NCI-H1436 (cell line): ENCODE measurements at regions not wholly inside any gene's neighbourhood (a gene's known extent, or its start where the extent isn't known, plus 50 kb on each side); places are given as distances from the start of the nearest gene placed in this dataset.
A peak's percentile ranks its signal among the peaks of the same experiment; 100 is the strongest.

ENCODE experiments used
- DNase-seq: peaks from one replicate; lab custom pipeline; 2025; lab: John Stamatoyannopoulos, UW

DNA sequence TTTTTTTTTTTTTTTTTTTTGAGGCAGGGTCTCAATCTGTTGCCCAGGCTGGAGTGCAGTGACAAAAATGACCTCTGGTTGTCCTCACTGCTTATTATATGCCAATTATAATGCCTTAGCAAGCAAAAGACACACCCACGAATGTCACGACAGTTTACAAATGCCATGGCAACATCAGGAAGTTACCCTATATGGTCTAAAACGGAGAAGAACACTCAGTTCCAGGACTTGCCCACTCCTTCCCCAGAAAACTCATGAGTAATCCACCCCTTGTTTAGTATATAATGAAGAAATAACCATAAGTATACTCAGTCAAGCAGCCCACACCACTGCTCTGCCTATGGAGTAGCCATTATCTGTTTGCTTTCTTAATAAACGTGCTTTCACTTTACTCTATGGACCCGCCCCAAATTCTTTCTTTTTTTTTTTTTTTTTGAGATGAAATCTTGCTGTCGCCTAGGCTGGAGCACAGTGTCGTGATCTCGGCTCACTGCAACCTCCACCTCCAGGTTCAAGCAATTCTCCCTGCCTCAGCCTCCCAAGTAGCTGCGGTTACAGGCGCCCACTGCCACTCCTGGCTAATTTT lies 106.2 kb downstream of the SMIM20 start:
- DNase-seq = no peak

DNA sequence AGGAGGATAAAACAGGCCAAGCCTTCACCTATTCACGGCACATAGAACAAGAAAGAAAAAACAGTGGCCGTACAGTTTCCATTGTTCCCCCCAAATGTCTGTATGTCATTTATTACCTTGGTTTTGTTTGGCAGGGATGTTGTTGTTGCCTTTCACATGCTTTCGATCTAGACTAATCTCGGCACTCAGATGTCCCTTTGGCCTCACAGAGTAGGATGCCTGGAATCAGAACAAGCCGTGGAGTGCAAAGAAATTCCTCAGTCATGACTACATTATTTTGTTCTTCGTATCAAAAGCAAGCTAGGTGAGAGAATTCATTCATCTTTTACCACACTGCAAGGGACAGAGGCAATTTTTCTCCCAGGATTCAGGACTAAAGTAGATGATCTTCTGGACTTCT lies 106.9 kb downstream of the SMIM20 start:
- no peak for DNase-seq

DNA sequence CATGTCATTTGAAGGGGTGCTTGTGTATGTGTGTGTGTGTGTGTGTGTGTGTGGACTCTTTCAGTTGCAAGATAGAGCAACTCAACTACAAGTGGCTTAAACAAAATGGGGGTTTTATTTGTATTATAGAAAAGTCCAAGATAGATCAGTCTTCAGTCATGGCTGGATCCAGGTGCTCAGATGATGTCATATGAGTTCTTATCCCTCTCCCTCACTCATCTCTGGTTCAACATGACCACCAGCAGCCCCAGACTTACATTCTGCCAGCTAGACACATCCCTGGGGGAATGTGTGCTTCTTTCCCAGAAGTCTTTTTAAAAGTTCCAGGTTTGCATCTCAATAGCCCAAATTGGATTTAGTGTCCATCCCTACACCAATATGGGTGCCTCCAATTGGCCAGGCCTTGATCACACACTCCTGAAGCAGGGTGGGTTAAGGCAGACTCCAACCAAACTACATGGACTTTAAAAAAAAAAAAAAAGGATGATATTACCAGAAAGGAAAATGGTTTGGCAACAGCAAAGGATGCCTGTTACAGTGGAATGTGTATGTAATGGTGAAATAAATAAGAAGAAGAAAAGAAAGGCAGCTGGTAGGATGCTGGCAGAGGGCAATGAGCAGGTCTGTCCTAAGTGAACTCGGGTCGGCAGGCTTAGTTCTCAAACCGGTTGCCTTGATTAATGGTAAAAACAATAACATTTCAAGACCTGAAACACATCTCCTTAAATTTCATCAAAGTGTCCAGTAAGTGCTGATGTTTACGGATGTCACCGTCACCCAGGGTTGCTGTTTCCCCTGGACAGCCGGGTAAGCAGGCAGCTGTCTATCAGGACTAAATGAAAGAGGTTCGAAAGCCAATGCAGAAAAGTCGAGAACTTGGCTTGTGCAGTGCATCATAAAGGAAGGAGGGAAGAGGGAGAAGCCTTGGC lies 107.7 kb downstream of the SMIM20 start:
- DNase-seq = no peak

DNA sequence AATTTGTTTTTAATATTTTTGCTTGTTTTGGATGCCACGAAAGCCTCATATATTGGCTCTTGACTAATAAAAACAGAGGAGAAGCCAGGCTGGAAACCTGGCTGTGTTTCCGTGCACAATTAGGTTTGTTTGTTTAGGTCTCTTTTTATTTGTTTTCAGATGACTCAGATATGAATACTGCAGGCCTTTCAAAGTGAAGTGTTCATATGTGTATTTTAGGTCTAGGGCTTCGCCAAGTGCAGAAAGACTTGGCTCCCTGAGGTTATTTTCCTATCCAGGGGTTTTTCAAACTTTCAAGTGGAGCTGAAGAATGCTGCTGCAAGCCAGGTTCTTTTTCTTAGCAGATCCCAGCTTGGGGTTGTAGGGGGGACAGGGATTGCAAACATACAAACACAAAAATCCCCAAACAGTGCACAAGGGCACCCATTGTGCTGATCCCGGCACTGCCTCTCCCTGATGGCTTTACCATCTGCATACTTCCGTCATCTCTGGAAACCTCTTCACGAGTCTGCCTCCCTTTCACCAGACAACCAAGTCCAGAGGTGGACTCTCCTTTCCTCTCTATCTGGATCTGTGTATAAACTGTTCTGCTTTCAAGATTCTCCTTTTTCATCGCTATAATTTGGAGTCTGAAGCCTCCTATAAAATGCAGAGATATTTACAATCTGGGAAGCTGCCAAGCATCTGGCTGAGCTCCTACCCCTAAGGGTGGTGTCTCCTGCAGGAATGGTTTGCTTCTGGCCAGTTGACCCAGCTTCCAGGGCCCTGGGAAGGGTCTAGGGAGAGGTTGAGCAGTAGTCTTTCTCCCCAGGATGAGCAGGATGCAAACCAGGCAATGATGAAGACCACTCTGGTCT lies 108.6 kb downstream of the SMIM20 start:
- peak; percentile 24 for DNase-seq

DNA sequence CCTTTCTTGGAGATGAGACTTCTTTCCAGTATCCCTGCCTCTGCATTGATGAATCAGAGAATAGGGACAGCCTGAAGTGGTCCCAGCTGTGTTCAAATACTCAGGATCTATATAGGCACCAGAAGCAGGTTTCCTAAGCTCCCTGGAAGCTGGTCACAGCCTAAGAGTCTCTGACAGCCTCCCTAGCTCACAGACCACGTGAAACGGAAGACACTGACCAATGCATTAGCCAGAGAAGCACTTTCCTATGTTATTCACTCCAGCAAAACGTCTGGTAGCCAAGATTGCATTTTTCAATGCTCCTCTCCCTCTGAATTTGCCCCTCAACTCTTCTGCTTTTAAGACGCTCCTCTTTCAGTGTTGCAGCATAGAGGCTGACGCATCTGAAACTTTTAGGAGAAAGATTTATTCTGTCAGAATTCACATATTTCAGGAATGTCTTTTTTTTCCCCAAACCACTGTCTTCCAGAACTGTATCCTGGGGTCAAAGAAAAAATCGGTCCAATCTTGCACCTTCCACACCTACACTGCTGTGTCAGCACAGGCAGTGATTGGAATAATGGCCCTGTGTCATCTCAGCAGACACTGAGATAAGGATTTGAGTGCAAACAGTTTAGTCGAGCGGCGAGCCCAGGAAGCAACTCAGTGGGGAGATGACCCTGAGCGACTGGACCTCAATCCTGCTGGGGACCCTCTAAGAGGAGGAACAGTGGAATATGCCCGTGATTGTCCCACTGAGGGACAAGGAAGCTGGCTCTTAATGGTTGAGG lies 109.4 kb downstream of the SMIM20 start:
- no peak for DNase-seq

DNA sequence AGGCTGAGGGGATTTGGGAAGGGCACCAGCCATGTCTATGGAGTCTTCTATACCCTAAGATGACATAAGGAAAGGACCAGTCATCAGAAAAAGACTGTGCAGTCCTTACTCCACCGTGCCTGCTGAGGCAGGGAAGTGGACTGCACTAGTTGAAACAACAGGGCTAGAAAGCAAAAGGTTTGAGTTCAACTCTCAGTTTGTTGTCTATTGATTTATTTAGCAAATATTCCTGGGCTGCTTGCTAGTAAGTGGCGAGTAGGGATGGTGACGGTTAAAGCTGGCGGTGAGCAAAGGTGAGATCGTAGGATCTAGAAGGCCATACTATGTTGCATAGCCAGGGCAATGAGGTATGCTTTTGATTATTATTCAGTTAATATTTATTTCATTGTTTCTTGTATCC lies 110.1 kb downstream of the SMIM20 start:
- DNase-seq = no peak

DNA sequence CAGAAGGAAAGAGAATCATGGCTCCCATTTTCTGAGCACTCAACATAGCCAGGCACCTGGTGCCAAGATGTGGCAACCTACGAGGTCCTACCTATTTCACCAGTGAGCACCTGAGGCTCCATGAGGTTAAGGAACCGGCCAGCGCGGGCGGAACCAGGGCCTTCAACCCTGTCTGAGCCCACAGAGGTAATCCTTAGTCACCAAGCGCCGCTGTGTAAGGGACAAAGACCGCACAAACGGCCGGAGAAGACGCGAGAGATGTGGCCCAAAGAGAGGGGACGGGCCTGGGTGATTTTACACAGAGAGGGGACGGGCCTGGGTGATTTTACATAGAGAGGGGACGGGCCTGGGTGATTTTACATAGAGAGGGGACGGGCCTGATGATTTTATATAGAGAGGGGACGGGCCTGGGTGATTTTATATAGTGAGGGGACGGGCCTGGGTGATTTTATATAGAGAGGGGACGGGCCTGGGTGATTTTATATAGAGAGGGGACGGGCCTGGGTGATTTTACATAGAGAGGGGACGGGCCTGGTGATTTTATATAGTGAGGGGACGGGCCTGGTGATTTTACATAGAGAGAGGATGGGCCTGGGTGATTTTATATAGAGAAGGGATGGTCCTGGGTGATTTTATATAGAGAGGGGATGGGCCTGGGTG lies 114.2 kb downstream of the SMIM20 start:
- no peak for DNase-seq

DNA sequence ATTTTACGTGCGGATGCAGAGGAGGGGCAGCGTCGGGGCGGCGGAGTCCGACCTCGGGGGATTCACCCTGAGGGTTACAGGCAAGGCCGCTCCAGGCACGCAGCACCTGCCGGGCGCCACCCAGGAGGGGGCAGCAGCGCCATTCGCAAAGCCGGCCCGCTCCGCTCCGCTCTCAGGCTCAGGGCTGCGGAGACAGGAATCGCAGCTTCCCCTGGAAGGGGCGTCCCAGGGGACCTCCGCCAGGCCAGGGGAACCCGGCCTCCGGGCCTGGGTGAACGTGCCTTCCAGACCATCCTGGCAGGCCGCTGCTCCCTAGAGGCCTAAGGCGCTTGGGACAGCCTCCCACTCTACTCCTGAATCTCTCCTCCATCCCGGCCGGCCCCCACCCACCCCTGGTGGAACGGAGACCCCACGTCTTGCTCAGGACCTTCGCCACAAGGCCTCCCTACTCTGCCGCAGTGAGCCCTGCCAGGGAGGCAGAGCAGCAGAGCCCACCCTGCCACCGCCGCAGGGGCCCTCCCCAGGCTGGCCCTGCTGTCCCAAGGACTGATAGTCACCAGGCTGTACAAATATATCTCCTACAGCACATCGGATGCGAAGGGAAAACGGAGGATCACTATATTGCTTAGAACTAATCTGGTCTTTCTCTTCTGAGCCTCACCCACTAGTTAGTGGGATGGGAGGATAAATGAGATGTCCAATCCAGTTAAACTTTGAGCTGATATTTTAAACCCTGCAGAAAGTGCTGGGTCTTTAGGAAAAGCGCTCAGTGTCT lies 115.0 kb downstream of the SMIM20 start:
- peak; percentile 86 for DNase-seq

DNA sequence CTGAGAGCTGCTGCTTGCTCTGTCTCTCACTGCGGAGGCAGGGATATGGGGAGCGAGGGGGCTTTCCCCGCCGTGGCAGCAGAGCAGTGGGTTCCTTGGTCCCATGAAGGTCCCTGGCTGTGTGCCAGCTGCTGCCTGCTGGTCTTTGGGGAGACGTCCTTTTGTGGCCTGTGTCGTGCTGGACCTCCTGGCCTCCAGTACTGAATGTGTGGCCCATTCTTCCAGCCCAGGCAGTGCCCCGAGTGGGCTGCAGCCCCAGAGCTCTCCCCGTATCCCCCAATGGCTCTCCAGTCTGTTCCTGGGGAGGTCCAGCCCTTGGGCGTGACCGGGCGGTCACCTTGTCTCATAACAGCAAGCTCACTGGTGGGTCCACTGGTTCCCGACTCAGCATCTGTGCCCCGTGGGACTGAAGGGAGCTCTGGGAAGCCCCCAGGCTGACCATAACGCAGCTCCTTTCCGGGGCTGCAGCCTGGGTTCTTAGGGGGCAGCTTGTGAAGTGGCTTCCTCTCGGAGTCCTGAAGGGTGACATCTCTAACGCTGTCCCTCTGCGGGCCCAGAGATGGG lies 115.6 kb downstream of the SMIM20 start:
- no peak for DNase-seq

DNA sequence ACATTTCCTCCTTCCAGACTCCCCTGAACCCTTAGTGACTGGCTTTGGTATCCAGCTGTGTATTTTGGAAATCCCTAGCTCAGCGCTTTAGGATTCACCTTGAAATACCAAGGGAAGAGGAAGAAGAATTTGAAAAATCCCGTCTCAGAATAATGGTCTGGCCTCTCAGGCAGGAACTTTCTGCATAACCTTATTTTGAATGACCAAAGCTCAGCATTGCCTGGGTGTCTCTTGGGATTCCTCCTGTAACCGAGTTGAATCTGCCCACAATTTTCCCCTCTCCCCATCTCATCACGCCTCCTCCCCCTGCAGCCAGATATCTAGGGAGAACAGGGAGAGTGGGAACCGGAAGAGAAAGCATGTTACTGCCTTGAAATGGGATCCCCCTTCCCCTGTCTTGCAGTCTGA lies 116.2 kb downstream of the SMIM20 start:
- DNase-seq = no peak

DNA sequence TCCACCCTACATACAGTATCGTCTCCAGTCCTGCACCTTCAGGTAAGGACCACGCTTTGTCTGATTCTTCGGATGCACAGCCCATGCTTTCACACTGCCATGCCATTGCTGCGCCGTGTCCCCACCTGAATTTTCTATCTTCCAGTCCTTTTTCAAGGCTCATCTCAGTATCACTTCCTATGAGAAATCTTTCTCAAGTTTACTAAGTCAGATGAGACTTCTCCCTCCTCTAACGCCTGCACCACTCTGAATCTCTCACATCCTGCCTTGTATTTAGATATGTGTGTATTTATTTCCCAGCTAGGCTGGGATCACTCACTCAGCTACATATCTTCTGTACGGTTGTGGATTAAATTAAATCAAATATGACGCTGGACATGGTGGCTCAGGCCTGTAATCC lies 116.8 kb downstream of the SMIM20 start:
- DNase-seq = no peak

DNA sequence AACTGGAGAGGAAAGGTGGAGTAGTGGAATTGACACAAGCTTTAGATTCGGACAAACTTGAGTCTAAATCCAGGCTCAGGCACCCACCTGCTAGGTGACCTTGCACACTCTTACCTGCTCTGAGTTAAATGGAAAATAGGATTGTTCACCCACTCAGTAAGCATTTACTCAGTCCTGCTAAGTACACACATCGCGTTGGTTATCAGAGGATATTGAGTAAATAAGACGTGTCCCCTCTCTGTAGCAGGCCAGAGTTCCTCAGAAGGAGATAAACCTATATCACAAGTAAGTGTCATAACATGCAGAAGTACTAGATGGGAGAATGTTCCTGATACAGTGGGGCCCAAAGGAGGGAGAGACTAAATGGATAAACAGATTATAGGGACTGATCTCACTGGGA lies 117.7 kb downstream of the SMIM20 start:
- DNase-seq = no peak

DNA sequence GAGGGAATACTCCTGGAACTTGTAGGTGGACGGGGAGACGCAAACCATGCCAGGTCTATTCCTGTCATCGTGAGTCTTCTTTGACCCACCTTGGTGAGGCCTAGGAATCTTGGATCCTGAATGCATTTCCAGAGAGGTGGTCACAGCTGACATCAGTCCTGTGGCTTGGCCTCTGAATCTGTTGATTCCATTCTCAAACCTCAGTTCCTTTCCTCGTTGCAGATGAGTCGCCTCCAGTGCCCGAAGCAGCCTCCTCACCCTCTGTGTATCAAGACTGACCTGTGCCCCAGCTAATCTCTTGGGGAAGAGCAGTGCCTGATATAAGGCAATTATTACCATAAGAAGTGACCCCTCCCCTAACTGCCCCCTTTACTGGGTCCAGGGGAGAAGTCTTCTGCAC lies 118.1 kb downstream of the SMIM20 start:
- DNase-seq = no peak

DNA sequence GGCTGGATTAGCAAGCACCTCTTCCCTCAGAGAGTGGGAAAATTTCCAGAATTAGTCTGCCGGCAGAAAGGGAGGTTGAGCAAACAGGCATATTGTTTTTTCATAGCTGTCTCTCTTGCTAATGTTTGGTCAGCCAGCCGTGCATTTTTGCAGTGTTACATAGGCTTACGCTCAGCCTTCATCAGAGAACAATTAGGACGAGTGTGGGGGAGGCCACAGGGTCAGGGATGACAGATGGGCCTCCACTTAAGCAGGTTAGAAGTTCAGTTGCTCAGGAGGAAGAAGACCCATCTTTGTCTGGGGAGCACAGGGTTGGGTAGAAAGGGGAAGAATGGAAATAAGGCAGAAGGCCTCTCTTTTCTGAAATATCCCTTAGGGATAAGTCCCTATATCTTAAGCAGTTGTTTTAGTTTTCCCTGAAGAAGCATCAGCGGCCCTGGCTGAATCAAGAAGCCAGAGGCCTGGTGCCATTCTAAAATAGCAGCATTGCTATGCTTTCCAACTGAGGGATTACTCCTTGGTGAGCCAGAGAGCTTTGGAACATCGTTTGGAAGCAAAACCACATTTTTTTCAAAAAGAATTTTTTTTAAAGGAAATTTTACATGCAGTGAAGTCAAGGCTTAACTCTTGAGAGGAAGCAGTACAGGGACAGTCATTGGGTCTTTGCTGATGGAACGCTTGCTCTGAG lies 118.8 kb downstream of the SMIM20 start:
- DNase-seq = no peak

DNA sequence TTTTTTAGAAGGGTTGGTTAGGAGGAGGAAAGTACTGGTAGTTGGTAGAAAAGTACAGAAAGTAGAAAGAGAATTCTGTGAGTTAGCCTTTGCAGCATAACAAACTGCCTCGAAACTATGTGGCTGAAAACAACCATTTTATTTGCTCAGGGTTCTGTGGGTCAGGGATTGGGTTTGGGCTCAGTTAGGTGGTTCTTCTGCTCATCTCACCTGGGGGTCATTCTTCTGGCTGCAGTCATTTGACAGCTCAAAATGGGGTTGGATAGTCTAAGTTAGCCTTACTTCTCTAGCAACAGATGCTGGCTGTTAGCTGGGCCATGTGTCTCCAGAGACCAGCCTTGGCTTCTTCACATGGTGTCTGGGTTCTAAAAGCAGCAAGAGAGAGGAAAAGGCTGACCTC lies 119.4 kb downstream of the SMIM20 start:
- no peak for DNase-seq

DNA sequence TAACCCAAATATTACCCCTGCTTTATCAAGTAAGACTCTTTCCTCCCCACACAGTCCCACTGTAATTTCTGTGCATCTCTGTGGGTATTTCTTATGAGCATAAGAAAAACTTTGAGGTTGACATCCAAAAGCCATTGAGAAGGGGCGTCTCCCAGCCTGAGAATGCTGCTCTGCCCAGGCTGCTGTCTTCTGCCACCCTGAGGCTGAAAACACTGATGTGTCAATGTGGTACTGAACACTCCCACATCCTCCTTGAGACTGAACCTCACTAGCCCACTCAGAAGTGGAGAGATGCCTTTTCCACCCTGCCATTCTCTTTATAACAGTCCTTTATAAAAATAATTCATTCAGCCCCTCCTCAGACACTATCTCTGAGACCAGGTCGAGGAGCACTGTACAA lies 120.8 kb downstream of the SMIM20 start:
- no peak for DNase-seq

DNA sequence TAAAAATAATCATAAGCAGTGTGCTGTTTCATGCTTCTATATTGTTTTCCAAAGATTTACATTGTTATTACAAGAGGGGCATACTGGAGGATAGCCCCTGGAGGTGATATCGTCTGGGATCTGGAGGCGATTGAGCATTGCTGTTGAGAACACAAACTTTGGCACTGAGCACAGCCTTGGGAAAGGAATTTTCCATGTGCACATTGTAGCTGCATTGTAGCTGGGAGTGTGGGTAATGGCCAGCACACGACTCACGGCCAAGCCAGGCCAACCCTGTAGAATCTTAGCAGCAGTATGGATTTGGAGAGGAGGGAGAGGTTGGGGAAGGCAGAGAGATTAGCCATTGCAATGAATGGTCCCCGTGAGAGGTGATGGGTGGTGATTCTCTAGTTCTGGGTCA lies 121.9 kb downstream of the SMIM20 start:
- DNase-seq = no peak

DNA sequence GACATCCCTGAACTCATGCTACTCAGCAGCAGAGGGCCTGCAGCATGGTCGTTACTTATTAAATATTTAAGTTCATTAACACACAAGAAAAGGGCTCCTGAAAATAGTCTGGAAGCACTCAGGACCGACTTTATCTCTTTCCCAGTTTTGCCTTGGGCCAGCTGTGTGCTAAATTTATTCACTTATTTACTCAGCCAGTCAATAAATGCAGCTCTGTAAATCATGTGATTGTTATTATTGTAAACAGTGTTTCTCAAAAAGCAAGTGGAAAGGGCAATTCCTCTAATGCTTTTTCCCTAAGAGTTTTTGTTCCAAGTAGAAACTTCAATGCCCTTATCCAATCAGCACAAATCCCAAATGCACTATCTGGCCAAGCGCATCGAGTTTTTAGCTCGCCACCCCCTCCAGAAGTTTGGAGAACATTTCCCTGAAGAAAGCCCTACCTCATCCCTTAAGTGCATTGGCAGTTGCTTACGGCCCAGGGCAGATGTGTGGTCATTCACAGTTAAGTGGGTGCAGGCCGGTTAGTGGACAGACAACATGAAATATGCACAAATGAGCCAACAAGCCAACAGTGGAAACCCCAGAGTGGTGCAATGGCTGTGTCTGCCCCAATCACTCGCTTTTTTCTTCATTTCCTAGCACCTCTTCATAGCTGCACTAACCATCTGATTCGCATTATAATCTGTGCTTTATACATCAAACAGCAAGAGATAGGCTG lies 125.8 kb downstream of the SMIM20 start:
- no peak for DNase-seq

DNA sequence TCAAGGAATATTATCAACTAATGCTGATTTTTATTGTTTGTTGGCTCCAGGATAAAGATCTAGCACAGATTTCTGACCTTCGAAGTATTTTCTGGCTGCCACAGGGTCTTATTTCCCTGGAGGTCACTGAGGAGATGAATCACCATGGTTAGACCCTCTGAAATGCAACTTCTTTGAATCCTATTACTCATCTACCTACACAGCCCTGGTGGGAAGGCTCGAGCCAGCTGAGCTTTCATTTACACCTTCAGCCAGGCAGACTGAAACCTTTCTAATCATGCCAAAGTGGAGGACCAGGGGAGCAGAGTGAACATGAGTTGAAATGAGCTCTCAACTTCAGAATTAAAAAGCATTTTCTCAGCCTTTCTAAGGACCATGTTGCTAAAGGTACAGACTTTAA lies 130.5 kb downstream of the SMIM20 start:
- DNase-seq = no peak
